Heart left ventricle (tissue), 16 donors: ENCODE measurements at regions not wholly inside any gene's neighbourhood (a gene's known extent, or its start where the extent isn't known, plus 50 kb on each side); places are given as distances from the start of the nearest gene placed in this dataset.

Experiments used
- ATAC-seq, 4 donors: fragments of 200-7000 bp; cut with Tn5 transposase; one replicate each; pipeline ENCODE4 v1.9.1; 2020 to 2022; ENCODE audit warnings: moderate library complexity in 4 of 4, mild to moderate bottlenecking in 3 of 4, moderate number of reproducible peaks in 1 of 4
- DNase-seq, 5 donors: peaks; one replicate each; pipeline ENCODE4 v3.0.0-alpha.2; 2020
- H3K27ac ChIP-seq, 12 donors: fragments of 200-600 bp; sonication (generic) in 4 of 12; one replicate each; pipeline versions ENCODE4 v1.5.0 to v1.8.0; 2016 to 2022; ENCODE audit warnings: mild to moderate bottlenecking in 2 of 12
- H3K27me3 ChIP-seq, 9 donors: fragments of 200-600 bp; sonication (generic) in 2 of 9; one replicate each; pipeline versions ENCODE4 v1.5.1 to v1.8.0; 2016 to 2022; ENCODE audit warnings: mild to moderate bottlenecking in 3 of 9
- H3K36me3 ChIP-seq, 9 donors: fragments of 200-600 bp; sonication (generic) in 2 of 9; one replicate each; pipeline versions ENCODE4 v1.5.0 to v1.8.0; 2018 to 2022; ENCODE audit warnings: mild to moderate bottlenecking in 2 of 9
- H3K4me1 ChIP-seq, 12 donors: fragments of 200-600 bp; sonication (generic) in 4 of 12; one replicate each; pipeline versions ENCODE4 v1.5.0 to v1.8.0; 2016 to 2022; ENCODE audit warnings: mild to moderate bottlenecking in 3 of 12
- H3K4me3 ChIP-seq, 12 donors: fragments of 200-600 bp; sonication (generic) in 4 of 12; one replicate each; pipeline versions ENCODE4 v1.5.0 to v1.8.0; 2017 to 2022; ENCODE audit warnings: mild to moderate bottlenecking in 9 of 12, moderate library complexity in 4 of 12
- H3K9me3 ChIP-seq, 12 donors: fragments of 200-600 bp; sonication (generic) in 4 of 12; one replicate each; pipeline versions ENCODE4 v1.5.0 to v1.8.0; 2016 to 2022; ENCODE audit warnings: mild to moderate bottlenecking in 1 of 12
- POLR2A ChIP-seq, 2 donors: fragments of 450-650 bp; IDR thresholded peaks; one replicate each; pipeline ENCODE4 v1.6.1; 2017; ENCODE audit warnings: antibody characterized with exemption in 2 of 2, mild to moderate bottlenecking in 2 of 2, moderate library complexity in 2 of 2
- WGBS, 4 donors: extraction: QIAGEN DNeasy Blood & Tissue Kit in 2 of 4; methylation state at CpG; one replicate each; pipeline versions ENCODE4 v1.1.5 to v1.1.7; 2013 to 2018; 5-methylcytosine and 5-hydroxymethylcytosine counted together
- intact Hi-C, 10 donors: fragments of 100-400 bp; cut with DNase I; formaldehyde crosslinking; loops; one replicate each; pipeline versions ENCODE4 v1.11.1 to v1.14.2; 2022
- TF ChIP-seq, protein P1 (sequence below), 12 donors: fragments of 200-600 bp; sonication (generic) in 4 of 12; IDR thresholded peaks; one replicate each; pipeline versions ENCODE4 v1.5.0 to v1.8.0; 2018 to 2022; ENCODE audit warnings: antibody characterized with exemption in 12 of 12, mild to moderate bottlenecking in 5 of 12
- donor health status: ischemic (EF 13 %, LVEDD 7.1; RV severe dilation, severe dysfunction).
- donor health status: healthy with polysubstance abuse.
- donor health status: DM: no; HTN: yes; CAD: no.
- donor health status: DM: no; HTN: no; CAD: no.
- donor health status: ischemic (EF 25% LVEDD 6.9; RV normal size, moderate dysfunction).
- donor health status: ischemic (EF 25% LVEDD 5.7; RV mildly dilated, moderate dysfunction).
- donor health status: healthy.
- donor health status: DM: yes; HTN: yes; CAD: no.
- donor health status: ischemic (EF 35%, LVEDD 5.7; RV mildly dilated, moderate dysfunction).
- donor health status: nonischemic (EF 11% LVEDD 7.7; RV severe dilation, severe dysfunction).
- donor health status: DM: yes; HTN: yes; CAD: no.
- donor health status: PGD.
- donor health status: ischemic (EF 29% LVEDD 5.4; RV normal size, mild dysfunction).
- donor health status: nonischemic (EF 23%, LVEDD 6.1; RV moderate dilation, normal function).

DNA sequence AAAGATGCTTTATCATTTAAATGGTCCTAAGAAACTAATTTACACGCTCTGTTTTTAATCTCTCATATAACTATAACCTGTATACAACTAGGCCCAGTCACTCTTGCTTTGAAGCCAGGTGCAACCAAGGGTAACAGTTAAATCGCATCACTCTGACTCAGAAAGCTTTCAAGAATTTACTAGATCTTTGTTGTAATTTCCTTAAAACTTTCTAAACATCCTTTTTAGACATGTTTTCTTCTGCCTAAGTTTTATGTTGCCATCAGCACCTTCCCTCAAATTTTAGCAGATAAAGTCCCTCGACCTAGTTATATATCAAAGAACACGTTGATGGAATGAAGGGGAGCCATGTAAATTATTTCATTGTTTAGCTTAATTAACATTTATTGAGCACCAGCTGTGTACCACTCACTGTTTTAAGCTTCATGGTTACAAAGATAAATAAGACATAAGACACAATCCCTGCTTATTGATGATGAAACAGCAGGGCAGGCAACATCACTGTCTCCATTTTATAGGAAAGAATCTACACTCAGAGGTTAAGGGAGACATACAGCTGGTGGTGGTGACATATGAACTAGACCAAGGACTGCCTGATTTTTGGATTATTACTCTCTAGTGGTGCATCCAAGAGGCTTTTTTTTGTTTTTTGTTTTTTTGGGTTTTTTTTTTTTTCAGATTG is 101.0 kb downstream of the CD200R1L start:
- no peaks in the 10 kb centered on the region for H3K27me3 ChIP-seq
- peak overlapping the region in 4 of 12 donors; percentile 24 to 55 (median 50) for H3K27ac ChIP-seq
- H3K36me3 ChIP-seq = no peaks in the 10 kb centered on the region
- ATAC-seq (no peak), DNase-seq (no peak)
- 65 to 89% (median 84%) methylated on average over 4 of the region's 4 CpGs for WGBS, 4 donors
- H3K4me1 ChIP-seq = peaks cover 0 to 25% (median 9%) of the 10 kb centered on the region in 12 donors
- intact Hi-C loops = loop anchor here in 1 of 10 donors (10.0 kb wide), 2 partner anchors 59 to 101 kb away; partner anchors contain the start of gene CCDC80
- H3K9me3 ChIP-seq = no peaks in the 10 kb centered on the region
- no peak overlapping the region for H3K4me3 ChIP-seq
- TF ChIP-seq POLR2A (IDR thresholded peaks at IDR 0.05) = no peak

DNA sequence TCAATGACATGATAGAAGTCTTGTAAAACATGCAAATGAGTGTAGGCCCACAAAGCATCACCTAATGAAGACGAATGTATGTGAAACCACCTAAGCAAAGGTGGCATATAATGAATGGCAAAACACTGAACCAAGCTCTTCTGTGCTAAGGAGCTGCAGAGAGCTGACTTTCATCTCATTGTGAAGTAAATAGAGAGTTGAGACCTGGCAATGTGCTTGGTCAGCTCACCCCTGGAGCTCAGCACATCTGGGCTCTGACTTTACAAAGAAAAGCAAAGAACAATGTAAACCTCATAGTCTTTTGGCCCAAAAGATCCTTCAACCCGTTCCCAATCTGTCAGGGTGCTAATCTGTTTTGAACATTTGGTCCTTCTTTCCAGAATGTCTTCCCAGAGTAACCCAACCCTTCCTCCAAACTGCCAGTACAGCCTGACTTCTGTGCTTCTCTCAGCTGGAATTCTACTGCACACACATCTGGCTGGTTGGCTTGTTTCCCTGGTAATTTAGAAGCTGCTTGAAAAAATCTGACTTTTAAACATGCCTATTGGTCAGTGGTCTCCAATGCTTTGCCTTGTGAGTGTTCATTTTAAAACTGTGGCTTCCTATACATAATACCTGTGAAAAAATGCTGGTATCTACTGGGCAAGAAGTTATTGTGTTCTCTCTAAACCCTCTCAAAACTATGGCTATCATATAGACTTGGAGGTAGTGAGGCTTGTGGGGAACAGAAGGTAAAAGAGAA is 101.7 kb downstream of the CD200R1L start:
- ATAC-seq = peak; percentile 79 to 82 (median 80)
- Histone ChIP-seq H3K9me3 (no peaks in the 10 kb centered on the region), H3K4me1 (peaks cover 0 to 25% (median 9%) of the 10 kb centered on the region in 12 donors), H3K36me3 (no peaks in the 10 kb centered on the region), H3K27ac (peak overlapping the region in 7 of 12 donors; percentile 2 to 71 (median 46)), H3K27me3 (no peaks in the 10 kb centered on the region), H3K4me3 (no peak overlapping the region)
- WGBS, 4 donors = 45 to 55% (median 51%) methylated on average over 2 of the region's 2 CpGs
- TF ChIP-seq POLR2A (IDR thresholded peaks at IDR 0.05) = no peak
- TF ChIP-seq, protein P1, sequence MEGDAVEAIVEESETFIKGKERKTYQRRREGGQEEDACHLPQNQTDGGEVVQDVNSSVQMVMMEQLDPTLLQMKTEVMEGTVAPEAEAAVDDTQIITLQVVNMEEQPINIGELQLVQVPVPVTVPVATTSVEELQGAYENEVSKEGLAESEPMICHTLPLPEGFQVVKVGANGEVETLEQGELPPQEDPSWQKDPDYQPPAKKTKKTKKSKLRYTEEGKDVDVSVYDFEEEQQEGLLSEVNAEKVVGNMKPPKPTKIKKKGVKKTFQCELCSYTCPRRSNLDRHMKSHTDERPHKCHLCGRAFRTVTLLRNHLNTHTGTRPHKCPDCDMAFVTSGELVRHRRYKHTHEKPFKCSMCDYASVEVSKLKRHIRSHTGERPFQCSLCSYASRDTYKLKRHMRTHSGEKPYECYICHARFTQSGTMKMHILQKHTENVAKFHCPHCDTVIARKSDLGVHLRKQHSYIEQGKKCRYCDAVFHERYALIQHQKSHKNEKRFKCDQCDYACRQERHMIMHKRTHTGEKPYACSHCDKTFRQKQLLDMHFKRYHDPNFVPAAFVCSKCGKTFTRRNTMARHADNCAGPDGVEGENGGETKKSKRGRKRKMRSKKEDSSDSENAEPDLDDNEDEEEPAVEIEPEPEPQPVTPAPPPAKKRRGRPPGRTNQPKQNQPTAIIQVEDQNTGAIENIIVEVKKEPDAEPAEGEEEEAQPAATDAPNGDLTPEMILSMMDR (IDR thresholded peaks at IDR 0.05) = no peak
- intact Hi-C loops = loop anchor here in 1 of 10 donors (10.0 kb wide), 2 partner anchors 60 to 100 kb away; partner anchors contain the start of gene CCDC80
- DNase-seq = peak in 2 of 5 donors; percentile 12 to 42

DNA sequence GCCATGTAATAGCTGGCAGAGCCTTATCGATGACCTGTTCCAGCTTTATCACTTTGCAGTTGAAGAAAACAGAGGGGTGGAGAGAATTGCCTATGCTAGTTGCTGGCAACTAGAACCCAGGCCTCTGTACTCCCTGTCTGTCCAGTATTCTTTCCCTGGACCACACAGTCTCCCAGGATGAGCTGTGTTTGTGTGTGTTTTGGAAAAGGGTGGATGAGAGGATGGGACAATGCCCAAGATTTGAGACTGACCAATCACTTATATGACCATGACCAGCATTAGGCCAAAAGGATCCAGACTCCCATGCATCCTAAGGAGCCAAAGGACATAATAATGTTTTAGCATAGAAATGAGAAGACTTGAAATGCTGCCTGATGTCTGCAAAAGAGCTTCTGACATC is 102.6 kb downstream of the CD200R1L start:
- DNase-seq = no peak
- TF ChIP-seq, protein P1 (IDR thresholded peaks at IDR 0.05) = no peak
- TF ChIP-seq POLR2A (IDR thresholded peaks at IDR 0.05) = no peak
- Histone ChIP-seq H3K4me3 (no peak overlapping the region), H3K4me1 (peaks cover 0 to 30% (median 13%) of the 10 kb centered on the region in 12 donors), H3K36me3 (no peaks in the 10 kb centered on the region), H3K9me3 (no peaks in the 10 kb centered on the region), H3K27me3 (no peaks in the 10 kb centered on the region), H3K27ac (peak overlapping the region in 6 of 12 donors; percentile 6 to 71 (median 45))
- WGBS, 4 donors = 38 to 50% (median 43%) methylated on average over 1 of the region's 1 CpG
- intact Hi-C loops = loop anchor here in 1 of 10 donors (10.0 kb wide), 2 partner anchors 61 to 99 kb away; partner anchors contain the start of gene CCDC80
- peak; percentile 36 to 74 (median 56) for ATAC-seq

DNA sequence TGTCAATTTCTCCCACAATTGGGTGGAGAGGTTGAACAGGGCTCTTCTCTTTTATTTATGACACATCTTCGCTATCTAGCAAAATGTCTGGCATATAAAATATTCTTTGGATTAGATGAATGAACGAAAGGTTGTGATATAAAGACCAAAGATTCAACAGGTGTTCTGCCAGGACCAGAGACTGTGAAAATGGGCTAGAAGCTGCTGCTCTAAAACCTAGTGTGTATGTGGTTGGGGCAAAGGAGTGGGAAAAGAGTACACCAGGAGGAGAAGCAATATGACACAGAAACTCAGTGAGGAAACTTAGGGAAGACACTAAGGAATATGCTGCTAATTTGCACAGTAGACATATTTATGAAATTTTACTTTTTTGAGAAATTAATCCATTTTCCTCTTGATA is 102.0 kb upstream of the CCDC80 start:
- H3K27me3 ChIP-seq = no peaks in the 10 kb centered on the region
- intact Hi-C loops = loop anchor here in 1 of 10 donors (10.0 kb wide), 2 partner anchors 62 to 98 kb away; partner anchors contain the start of gene CCDC80
- no peaks in the 10 kb centered on the region for H3K36me3 ChIP-seq
- H3K9me3 ChIP-seq = no peaks in the 10 kb centered on the region
- 86 to 97% (median 95%) methylated on average over 2 of the region's 2 CpGs for WGBS, 4 donors
- TF ChIP-seq, protein P1 (IDR thresholded peaks at IDR 0.05) = no peak
- no peak for TF ChIP-seq POLR2A (IDR thresholded peaks at IDR 0.05)
- peak overlapping the region in 2 of 12 donors; percentile 6 to 28 for H3K27ac ChIP-seq
- no peak overlapping the region for H3K4me3 ChIP-seq
- H3K4me1 ChIP-seq = peaks cover 0 to 32% (median 14%) of the 10 kb centered on the region in 12 donors
- DNase-seq = no peak
- no peak for ATAC-seq
